ENCODE measurements at regions not wholly inside any gene's neighbourhood (a gene's known extent, or its start where the extent isn't known, plus 50 kb on each side); places are given as distances from the start of the nearest gene placed in this dataset.

GRCh38 chr5:15261269-15261995 is 238.5 kb upstream of the FBXL7 start:
- no peaks in the 10 kb centered on the region for H3K9me3 ChIP-seq
- ATAC-seq (peak in 3 of 4 donors; percentile 35 to 86 (median 69)), DNase-seq (no peak)
- intact Hi-C loops (cut with DNase I) = no loop called here
- no peaks in the 10 kb centered on the region for H3K36me3 ChIP-seq (ENCODE audit: insufficient read depth in 1 of 2, low read depth in 1 of 2)
- H3K4me1 ChIP-seq = no peaks in the 10 kb centered on the region
- no peak overlapping the region for H3K27ac ChIP-seq
- no peaks in the 10 kb centered on the region for H3K27me3 ChIP-seq (ENCODE audit: insufficient read depth in 3 of 3, low read length in 2 of 3)
- H3K4me3 ChIP-seq = no peak overlapping the region
- TF ChIP-seq CTCF (IDR thresholded peaks at IDR 0.05) = no peak

GRCh38 chr5:15260356-15261268 is 239.4 kb upstream of the FBXL7 start:
- Histone ChIP-seq H3K9me3 (no peaks in the 10 kb centered on the region), H3K4me3 (no peak overlapping the region), H3K27me3 (ENCODE audit: insufficient read depth in 3 of 3, low read length in 2 of 3) (no peaks in the 10 kb centered on the region), H3K4me1 (no peaks in the 10 kb centered on the region), H3K36me3 (ENCODE audit: insufficient read depth in 1 of 2, low read depth in 1 of 2) (no peaks in the 10 kb centered on the region), H3K27ac (no peak overlapping the region)
- intact Hi-C loops (cut with DNase I) = no loop called here
- 22 to 28% (median 26%) methylated on average over 7 of the region's 7 CpGs for WGBS, 3 donors
- TF ChIP-seq CTCF (IDR thresholded peaks at IDR 0.05) = no peak
- peak in 2 of 4 donors; percentile 32 to 64 for ATAC-seq
- no peak for DNase-seq

GRCh38 chr5:15256485-15256884 is 243.5 kb upstream of the FBXL7 start:
- 58 to 70% (median 60%) methylated on average over 4 of the region's 4 CpGs for WGBS, 3 donors
- Histone ChIP-seq H3K4me1 (no peaks in the 10 kb centered on the region), H3K36me3 (ENCODE audit: insufficient read depth in 1 of 2, low read depth in 1 of 2) (no peaks in the 10 kb centered on the region), H3K9me3 (no peaks in the 10 kb centered on the region), H3K4me3 (no peak overlapping the region), H3K27me3 (ENCODE audit: insufficient read depth in 3 of 3, low read length in 2 of 3) (no peaks in the 10 kb centered on the region), H3K27ac (no peak overlapping the region)
- no peak for TF ChIP-seq CTCF (IDR thresholded peaks at IDR 0.05)
- DNase-seq (no peak), ATAC-seq (no peak)
- intact Hi-C loops (cut with DNase I) = no loop called here

GRCh38 chr5:15255576-15255975 is 244.4 kb upstream of the FBXL7 start:
- WGBS, 3 donors = 58 to 67% (median 59%) methylated on average over 2 of the region's 2 CpGs
- Histone ChIP-seq H3K4me1 (no peaks in the 10 kb centered on the region), H3K36me3 (ENCODE audit: insufficient read depth in 1 of 2, low read depth in 1 of 2) (no peaks in the 10 kb centered on the region), H3K27me3 (ENCODE audit: insufficient read depth in 3 of 3, low read length in 2 of 3) (no peaks in the 10 kb centered on the region), H3K9me3 (no peaks in the 10 kb centered on the region), H3K27ac (no peak overlapping the region), H3K4me3 (no peak overlapping the region)
- no peak for ATAC-seq
- no peak for TF ChIP-seq CTCF (IDR thresholded peaks at IDR 0.05)
- intact Hi-C loops (cut with DNase I) = no loop called here
- no peak for DNase-seq
